ENCODE measurements at regions not wholly inside any gene's neighbourhood (a gene's known extent, or its start where the extent isn't known, plus 50 kb on each side); places are given as distances from the start of the nearest gene placed in this dataset.

DNA sequence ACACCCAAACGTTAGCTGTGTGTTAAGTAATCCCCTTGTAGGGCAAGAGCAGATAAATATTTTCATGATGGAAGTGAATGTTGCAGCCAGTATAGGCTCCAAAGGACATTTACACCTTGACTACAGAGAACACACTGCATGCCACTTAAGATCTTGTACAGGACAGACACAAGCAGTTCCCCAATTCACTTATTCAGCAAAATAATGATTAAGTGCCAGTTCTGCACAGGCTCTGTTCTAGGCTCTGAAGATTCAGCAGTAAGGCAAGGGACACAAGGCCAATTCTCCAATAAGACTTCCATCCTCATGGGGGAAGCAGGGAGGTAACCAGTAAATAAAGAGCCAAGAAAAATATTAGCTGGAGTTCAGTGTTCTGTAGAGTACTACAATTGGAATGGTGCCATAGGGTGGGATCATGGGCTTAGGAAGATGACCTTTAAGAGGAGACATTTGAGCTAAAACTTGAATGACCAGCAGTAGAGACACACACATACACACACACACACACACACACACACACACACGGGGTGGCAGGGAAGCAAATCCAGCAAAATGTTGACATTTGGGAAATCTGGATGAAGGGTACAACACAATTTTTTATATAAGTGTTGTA, 199.9 kb upstream of the JUN start:
- no peak overlapping the region for H3K4me3 ChIP-seq
- intact Hi-C loops (cut with DNase I; ENCODE audit: low total_unique reads): no loop called here
- H3K4me1 ChIP-seq: peaks cover 0 to 24% (median 15%) of the 10 kb centered on the region in 6 donors
- no peak for DNase-seq
- H3K9me3 ChIP-seq: no peaks in the 10 kb centered on the region
- H3K27ac ChIP-seq: no peak overlapping the region
- TF ChIP-seq POLR2A (IDR thresholded peaks at IDR 0.05): no peak
- TF ChIP-seq, protein P1, sequence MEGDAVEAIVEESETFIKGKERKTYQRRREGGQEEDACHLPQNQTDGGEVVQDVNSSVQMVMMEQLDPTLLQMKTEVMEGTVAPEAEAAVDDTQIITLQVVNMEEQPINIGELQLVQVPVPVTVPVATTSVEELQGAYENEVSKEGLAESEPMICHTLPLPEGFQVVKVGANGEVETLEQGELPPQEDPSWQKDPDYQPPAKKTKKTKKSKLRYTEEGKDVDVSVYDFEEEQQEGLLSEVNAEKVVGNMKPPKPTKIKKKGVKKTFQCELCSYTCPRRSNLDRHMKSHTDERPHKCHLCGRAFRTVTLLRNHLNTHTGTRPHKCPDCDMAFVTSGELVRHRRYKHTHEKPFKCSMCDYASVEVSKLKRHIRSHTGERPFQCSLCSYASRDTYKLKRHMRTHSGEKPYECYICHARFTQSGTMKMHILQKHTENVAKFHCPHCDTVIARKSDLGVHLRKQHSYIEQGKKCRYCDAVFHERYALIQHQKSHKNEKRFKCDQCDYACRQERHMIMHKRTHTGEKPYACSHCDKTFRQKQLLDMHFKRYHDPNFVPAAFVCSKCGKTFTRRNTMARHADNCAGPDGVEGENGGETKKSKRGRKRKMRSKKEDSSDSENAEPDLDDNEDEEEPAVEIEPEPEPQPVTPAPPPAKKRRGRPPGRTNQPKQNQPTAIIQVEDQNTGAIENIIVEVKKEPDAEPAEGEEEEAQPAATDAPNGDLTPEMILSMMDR (IDR thresholded peaks at IDR 0.05 in 8 of 11, conservative IDR thresholded peaks at IDR 0.05 in 3 of 11): no peak
- TF ChIP-seq POLR2AphosphoS5 (IDR thresholded peaks at IDR 0.05): no peak
- 54 to 71% (median 65%) methylated on average over 2 of the region's 2 CpGs for WGBS, 5 donors
- no peaks in the 10 kb centered on the region for H3K36me3 ChIP-seq
- H3K27me3 ChIP-seq (replicated peaks in 1 of 7): no peaks in the 10 kb centered on the region

DNA sequence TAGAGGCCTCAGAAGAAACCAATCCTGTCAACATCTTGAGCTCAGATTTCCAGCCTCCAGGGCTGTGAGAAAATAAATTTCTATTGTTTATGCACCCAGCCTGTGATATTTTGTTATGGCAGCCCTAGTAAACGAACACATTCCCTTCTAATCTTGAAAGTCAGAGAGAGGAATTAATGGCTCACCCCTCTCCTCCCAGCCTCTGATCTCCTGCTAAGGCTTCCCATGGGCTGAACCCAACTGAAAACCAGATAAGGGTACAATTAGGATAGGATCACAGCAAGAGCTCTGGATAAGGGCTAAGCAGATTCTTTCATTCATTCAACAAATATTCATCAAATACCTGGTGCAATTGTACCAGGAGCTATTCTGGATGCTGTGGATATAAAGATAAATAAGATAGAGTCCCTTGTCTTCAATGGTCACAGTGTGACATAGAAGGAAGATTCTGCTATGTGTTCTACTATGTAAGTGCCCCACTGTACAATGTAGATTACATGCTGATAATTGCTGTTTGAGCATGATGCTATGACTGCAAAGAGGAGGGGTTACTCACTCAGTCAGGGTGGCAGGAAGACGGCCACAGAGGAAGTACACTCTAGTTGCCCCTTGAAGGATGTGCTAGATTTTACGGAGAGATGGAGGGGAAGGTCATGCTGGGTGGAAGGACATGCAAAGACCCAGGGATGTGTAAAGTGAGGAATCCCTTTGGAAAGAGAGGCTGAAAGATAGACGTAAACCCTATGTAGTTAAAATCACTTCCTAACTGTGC, 203.3 kb upstream of the JUN start:
- no peak overlapping the region for H3K27ac ChIP-seq
- H3K27me3 ChIP-seq (replicated peaks in 1 of 7): no peaks in the 10 kb centered on the region
- intact Hi-C loops (cut with DNase I; ENCODE audit: low total_unique reads): no loop called here
- H3K9me3 ChIP-seq: no peaks in the 10 kb centered on the region
- no peaks in the 10 kb centered on the region for H3K36me3 ChIP-seq
- no peak for DNase-seq
- no peak overlapping the region for H3K4me3 ChIP-seq
- H3K4me1 ChIP-seq: peaks cover 0 to 23% (median 9%) of the 10 kb centered on the region in 6 donors
- TF ChIP-seq, protein P1 (IDR thresholded peaks at IDR 0.05 in 8 of 11, conservative IDR thresholded peaks at IDR 0.05 in 3 of 11): no peak
- WGBS, 5 donors: 43 to 50% (median 48%) methylated on average over 4 of the region's 4 CpGs

GRCh38 chr1:58988752-58989151, 204.9 kb upstream of the JUN start:
- Histone ChIP-seq H3K36me3 (no peaks in the 10 kb centered on the region), H3K4me3 (no peak overlapping the region), H3K9me3 (no peaks in the 10 kb centered on the region), H3K27ac (no peak overlapping the region), H3K4me1 (peaks cover 0 to 23% (median 9%) of the 10 kb centered on the region in 6 donors), H3K27me3 (replicated peaks in 1 of 7) (no peaks in the 10 kb centered on the region)
- no peak for DNase-seq
- no peak for TF ChIP-seq POLR2A (IDR thresholded peaks at IDR 0.05)
- TF ChIP-seq, protein P1 (IDR thresholded peaks at IDR 0.05 in 8 of 11, conservative IDR thresholded peaks at IDR 0.05 in 3 of 11): no peak
- intact Hi-C loops (cut with DNase I; ENCODE audit: low total_unique reads): no loop called here

- H3K4me1 ChIP-seq: peaks cover 0 to 23% (median 9%) of the 10 kb centered on the region in 6 donors
- H3K9me3 ChIP-seq: no peaks in the 10 kb centered on the region
- intact Hi-C loops (cut with DNase I; ENCODE audit: low total_unique reads): no loop called here
- TF ChIP-seq, protein P1 (IDR thresholded peaks at IDR 0.05 in 8 of 11, conservative IDR thresholded peaks at IDR 0.05 in 3 of 11): no peak
- TF ChIP-seq POLR2A (IDR thresholded peaks at IDR 0.05) (no peak), POLR2AphosphoS5 (IDR thresholded peaks at IDR 0.05) (no peak)
- no peaks in the 10 kb centered on the region for H3K27me3 ChIP-seq (replicated peaks in 1 of 7)
- DNase-seq: no peak
- H3K27ac ChIP-seq: no peak overlapping the region
- H3K4me3 ChIP-seq: no peak overlapping the region
- no peaks in the 10 kb centered on the region for H3K36me3 ChIP-seq
- 94 to 98% (median 95%) methylated on average over 2 of the region's 2 CpGs for WGBS, 5 donors
Measured at GRCh38 chr1:58989845-58990244, 206.0 kb upstream of the JUN start.

Measured in spleen (tissue), 11 donors.